A549 (cell line): ENCODE measurements at regions not wholly inside any gene's neighbourhood (a gene's known extent, or its start where the extent isn't known, plus 50 kb on each side); places are given as distances from the start of the nearest gene placed in this dataset.

Source experiments
- ATAC-seq, 2 experiments: fragments of 200-7000 bp in 1 of 2; fragments of >200 bp in 1 of 2; cut with Nextera tagmentation in 1 of 2; cut with Tn5 transposase in 1 of 2; 3 replicates each; pipeline versions ENCODE4 v1.8.0 to v1.9.1; 2018 to 2020; ENCODE audit warnings: mild to moderate bottlenecking in 1 of 2, moderate library complexity in 1 of 2
- CTCF ChIA-PET: fragments of 300-600 bp; sonication (Branson Sonifier 250); formaldehyde crosslinking; extraction: SDS; loops from one replicate; lab custom pipeline; 2021; ENCODE audit warnings: antibody characterized with exemption, inconsistent platforms; lab: Yijun Ruan, JAX
- POLR2A ChIA-PET: fragments of 350-600 bp; formaldehyde crosslinking; extraction: SDS; loops from one replicate; lab custom pipeline; 2021; ENCODE audit warnings: antibody characterized with exemption, inconsistent platforms; lab: Yijun Ruan, JAX
- DNase-seq, 2 experiments: peaks; one replicate each; pipeline versions ENCODE4 v3.0.0 to v3.0.0-alpha.2; 2011 to 2016; ENCODE audit warnings: low read depth in 1 of 2, low spot score in 1 of 2
- FAIRE-seq: peaks from 2 replicates; lab custom pipeline; 2011; peaks lifted over from hg19 to GRCh38; lab: Jason Lieb, UNC
- H3K27ac ChIP-seq, 2 experiments: fragments of >200 bp; sonication (Bioruptor Twin); formaldehyde crosslinking; 3 replicates each; pipeline ENCODE4 v1.5.1; 2016 to 2017
- H3K4me1 ChIP-seq: fragments of >200 bp; sonication (Bioruptor Twin); formaldehyde crosslinking; 3 replicates; pipeline ENCODE4 v1.6.1; 2016
- H3K4me2 ChIP-seq: fragments of >200 bp; sonication (Bioruptor Twin); formaldehyde crosslinking; 3 replicates; pipeline ENCODE4 v1.6.1; 2016
- H3K4me3 ChIP-seq: fragments of >200 bp; sonication (Bioruptor Twin); formaldehyde crosslinking; 3 replicates; pipeline ENCODE4 v1.5.1; 2016
- H3K9me3 ChIP-seq: fragments of >200 bp; sonication (Bioruptor Twin); formaldehyde crosslinking; 3 replicates; pipeline ENCODE4 v1.6.1; 2016
- ATOH8 ChIP-seq: fragments of 250-450 bp; sonication (Bioruptor Pico); IDR thresholded peaks from 2 replicates; pipeline ENCODE4 v1.5.0; 2020; ENCODE audit warnings: low read depth, mild to moderate bottlenecking, moderate library complexity
- CBX2 ChIP-seq: fragments of 200-600 bp; sonication (generic); IDR thresholded peaks from 2 replicates; pipeline ENCODE4 v1.6.1; 2016; ENCODE audit warnings: low read depth, mild to moderate bottlenecking, borderline replicate concordance
- CEBPB ChIP-seq, 2 experiments: fragments of >200 bp in 1 of 2; sonication (Bioruptor Twin) in 1 of 2; formaldehyde crosslinking in 1 of 2; IDR thresholded peaks; 2 replicates each; pipeline ENCODE4 v1.6.1; 2012 to 2016
- CHD4 ChIP-seq: fragments of 200-600 bp; sonication (generic); IDR thresholded peaks from 2 replicates; pipeline ENCODE4 v1.6.1; 2016; ENCODE audit warnings: antibody characterized with exemption, mild to moderate bottlenecking, borderline replicate concordance
- CTCF ChIP-seq: fragments of >200 bp; sonication (Bioruptor Twin); formaldehyde crosslinking; IDR thresholded peaks from 3 replicates; pipeline ENCODE4 v1.5.1; 2016
- EHMT2 ChIP-seq: fragments of 200-600 bp; sonication (generic); IDR thresholded peaks from 2 replicates; pipeline ENCODE4 v1.6.1; 2016; ENCODE audit warnings: antibody characterized with exemption, low read depth, mild to moderate bottlenecking, moderate library complexity
- EP300 ChIP-seq, 2 experiments: fragments of >200 bp; sonication (Bioruptor Twin); formaldehyde crosslinking; IDR thresholded peaks; 2 replicates in 1 of 2; 3 replicates in 1 of 2; pipeline ENCODE4 v1.6.1; 2016 to 2017
- FOSB ChIP-seq: fragments of 250-450 bp; sonication (Bioruptor Pico); IDR thresholded peaks from 2 replicates; pipeline ENCODE4 v1.5.0; 2020; ENCODE audit warnings: mild to moderate bottlenecking, moderate library complexity
- FOSL2 ChIP-seq, 2 experiments: fragments of 450-650 bp in 1 of 2; fragments of >200 bp in 1 of 2; sonication (Bioruptor Twin) in 1 of 2; formaldehyde crosslinking; IDR thresholded peaks; 2 replicates each; pipeline versions ENCODE4 v1.5.0 to v1.6.1; 2016 to 2020; ENCODE audit warnings: mild to moderate bottlenecking in 1 of 2, moderate library complexity in 1 of 2
- GATA3 ChIP-seq: IDR thresholded peaks from 2 replicates; pipeline ENCODE4 v1.6.1; 2012; ENCODE audit warnings: borderline replicate concordance
- HES2 ChIP-seq: fragments of >200 bp; sonication (Bioruptor Twin); formaldehyde crosslinking; IDR thresholded peaks from 2 replicates; pipeline ENCODE4 v1.6.1; 2016
- HOXB5 ChIP-seq: fragments of 250-450 bp; sonication (Bioruptor Pico); IDR thresholded peaks from 2 replicates; pipeline ENCODE4 v1.5.0; 2020; ENCODE audit warnings: mild to moderate bottlenecking, moderate library complexity
- JUNB ChIP-seq: fragments of >200 bp; sonication (Bioruptor Twin); formaldehyde crosslinking; IDR thresholded peaks from 2 replicates; pipeline ENCODE4 v1.6.1; 2016
- KDM1A ChIP-seq: fragments of 200-600 bp; sonication (generic); IDR thresholded peaks from 2 replicates; pipeline ENCODE4 v1.6.1; 2016; ENCODE audit warnings: low read depth, mild to moderate bottlenecking
- KDM5A ChIP-seq: fragments of 200-600 bp; sonication (generic); IDR thresholded peaks from 2 replicates; pipeline ENCODE4 v1.6.1; 2016; ENCODE audit warnings: antibody characterized with exemption, mild to moderate bottlenecking
- MAX ChIP-seq: IDR thresholded peaks from 2 replicates; pipeline ENCODE4 v1.6.1; 2012
- MAZ ChIP-seq: fragments of 150-350 bp; IDR thresholded peaks from 2 replicates; pipeline ENCODE4 v1.6.1; 2014; ENCODE audit warnings: antibody characterized with exemption, low read depth, low read length, borderline replicate concordance
- NR3C1 ChIP-seq: fragments of >200 bp; sonication (Bioruptor Twin); formaldehyde crosslinking; IDR thresholded peaks from 3 replicates; pipeline ENCODE4 v1.6.1; 2017
- PBX3 ChIP-seq: IDR thresholded peaks from 2 replicates; pipeline ENCODE4 v1.6.1; 2012
- POLR2AphosphoS2 ChIP-seq: conservative IDR thresholded peaks from 2 replicates; pipeline ENCODE4 v1.6.1; 2012; ENCODE audit warnings: low read length, improper control_type of control experiment, inconsistent platforms
- RAD21 ChIP-seq, 2 experiments: fragments of >200 bp in 1 of 2; sonication (Bioruptor Twin) in 1 of 2; formaldehyde crosslinking in 1 of 2; IDR thresholded peaks in 1 of 2; conservative IDR thresholded peaks in 1 of 2; 2 replicates in 1 of 2; 3 replicates in 1 of 2; pipeline ENCODE4 v1.6.1; 2012 to 2018; ENCODE audit warnings: inconsistent platforms in 1 of 2
- SMC3 ChIP-seq: fragments of >200 bp; sonication (Bioruptor Twin); formaldehyde crosslinking; IDR thresholded peaks from 3 replicates; pipeline ENCODE4 v1.6.1; 2018; ENCODE audit warnings: inconsistent platforms
- TFCP2L1 ChIP-seq: fragments of 250-450 bp; sonication (Bioruptor Pico); IDR thresholded peaks from 2 replicates; pipeline ENCODE4 v1.5.0; 2021; ENCODE audit warnings: mild to moderate bottlenecking
- USF2 ChIP-seq: fragments of 450-650 bp; IDR thresholded peaks from 2 replicates; pipeline ENCODE4 v1.6.1; 2014; ENCODE audit warnings: antibody characterized with exemption
- ZFP36 ChIP-seq: fragments of 450-650 bp; IDR thresholded peaks from 2 replicates; pipeline ENCODE4 v1.6.1; 2014; ENCODE audit warnings: borderline replicate concordance; ENCODE audit not compliant: partially characterized antibody
- WGBS: methylation state at CpG from one replicate; pipeline ENCODE4 v1.1.6; 2017; ENCODE audit errors: missing lambda C conversion rate; 5-methylcytosine and 5-hydroxymethylcytosine counted together

GRCh38 chr14:28375295-28375694 is 391.3 kb upstream of the FOXG1 start:
- FAIRE-seq (no peak), DNase-seq (peak in 1 of 2 experiments; percentile 19), ATAC-seq (no peak)
- POLR2A ChIA-PET = no interaction called here
- no peaks in the 10 kb centered on the region for H3K4me1 ChIP-seq
- H3K9me3 ChIP-seq = 0 out of 3 replicates have a peak, but pooled peaks cover 6% of the 10 kb centered on the region
- H3K4me2 ChIP-seq = no peak overlapping the region
- TF ChIP-seq RAD21 (conservative IDR thresholded peaks at IDR 0.05 in 1 of 2, IDR thresholded peaks at IDR 0.05 in 1 of 2) = peak in 1 of 2 experiments; percentile 15; a peak in 1 of 5 replicates
- no peak for TF ChIP-seq CBX2
- 0 out of 3 replicates have a peak, but pooled peaks have one; percentile 11 for TF ChIP-seq SMC3
- CTCF ChIA-PET = interaction anchor here (1.0 to 1.9 kb wide), 2 partner anchors 11 to 132 kb away, joined by 3 to 4 read pairs; no protein-coding TSS in a partner anchor
- 0 out of 6 replicates have a peak overlapping the region, but pooled peaks of 1 of the 2 experiments have one; percentile 9 for H3K27ac ChIP-seq
- H3K4me3 ChIP-seq = no peak overlapping the region

- DNase-seq (peak in 1 of 2 experiments; percentile 9), ATAC-seq (no peak), FAIRE-seq (peak; percentile 13)
- ChIA-PET CTCF (no interaction called here), POLR2A (no interaction called here)
- H3K9me3 ChIP-seq = 0 out of 3 replicates have a peak, but pooled peaks cover 4% of the 10 kb centered on the region
- peaks cover 26% of the 10 kb centered on the region; the same call in 2 of the 3 replicates for H3K4me1 ChIP-seq
- peak overlapping the region; percentile 74 for H3K4me2 ChIP-seq
- TF ChIP-seq NR3C1 (no peak), FOSL2 (IDR thresholded peaks at IDR 0.05) (no peak), FOSL2 (CRISPR knock-in tag; IDR thresholded peaks at IDR 0.05) (peak; percentile 87), ATOH8 (CRISPR knock-in tag) (no peak), MAX (no peak), GATA3 (peak; percentile 53; the same call in 1 of the 2 replicates), JUNB (peak; percentile 54), EHMT2 (no peak), CEBPB (IDR thresholded peaks at IDR 0.05) (0 out of 4 replicates have a peak, but pooled peaks of 1 of the 2 experiments have one; percentile 48), CBX2 (no peak), KDM5A (no peak)
- WGBS = 1% methylated on average over 2 of the region's 2 CpGs
- H3K4me3 ChIP-seq = no peak overlapping the region
- H3K27ac ChIP-seq = peak overlapping the region; percentile 68 to 85; a peak in 5 of 6 replicates
These were observed 384.9 kb upstream of the FOXG1 start for GRCh38 chr14:28381656-28382055.

GRCh38 chr14:28382444-28383190 is 384.0 kb upstream of the FOXG1 start:
- ChIA-PET CTCF (interaction anchor here (0.6 to 0.9 kb wide), 2 partner anchors 16 to 124 kb away, joined by 3 read pairs; no protein-coding TSS in a partner anchor), POLR2A (interaction anchor here (0.5 to 0.6 kb wide), 2 partner anchors 73 to 646 kb away, joined by 3 to 7 read pairs; no protein-coding TSS in a partner anchor)
- H3K4me1 ChIP-seq = peaks cover 26% of the 10 kb centered on the region; the same call in 2 of the 3 replicates
- no peaks in the 10 kb centered on the region for H3K9me3 ChIP-seq
- peak; percentile 99 to 100 for ATAC-seq
- 3% methylated on average over 7 of the region's 7 CpGs for WGBS
- 0 out of 3 replicates have a peak overlapping the region, but pooled peaks have one; percentile 4 for H3K4me3 ChIP-seq
- H3K27ac ChIP-seq = peak overlapping the region; percentile 81 to 85
- peak; percentile 97 for FAIRE-seq
- H3K4me2 ChIP-seq = peak overlapping the region; percentile 74
- DNase-seq = peak; percentile 21 to 91
- no peak for TF ChIP-seq USF2
- peak in 1 of 2 experiments; percentile 48; a peak in 4 of 5 replicates for TF ChIP-seq RAD21 (conservative IDR thresholded peaks at IDR 0.05 in 1 of 2, IDR thresholded peaks at IDR 0.05 in 1 of 2)
- peak; percentile 28 to 90; a peak in 3 of 4 replicates for TF ChIP-seq CEBPB (IDR thresholded peaks at IDR 0.05)
- TF ChIP-seq KDM1A = no peak
- TF ChIP-seq ZFP36 = no peak
- peak; percentile 97 for TF ChIP-seq JUNB
- no peak for TF ChIP-seq POLR2AphosphoS2
- 0 out of 2 replicates have a peak, but pooled peaks have one; percentile 46 for TF ChIP-seq HES2
- peak; percentile 24; the same call in 1 of the 3 replicates for TF ChIP-seq SMC3
- TF ChIP-seq TFCP2L1 (CRISPR knock-in tag) = no peak
- 0 out of 2 replicates have a peak, but pooled peaks have one; percentile 28 for TF ChIP-seq PBX3
- TF ChIP-seq MAZ = no peak
- TF ChIP-seq EP300 (IDR thresholded peaks at IDR 0.05) = peak; percentile 52 to 92; a peak in 4 of 5 replicates
- no peak for TF ChIP-seq CTCF
- TF ChIP-seq CHD4 = no peak
- TF ChIP-seq FOSB = no peak
- no peak for TF ChIP-seq HOXB5 (CRISPR knock-in tag)
